Stimulated activated naive CD4-positive, alpha-beta T cell (primary cell): ENCODE measurements at regions not wholly inside any gene's neighbourhood (a gene's known extent, or its start where the extent isn't known, plus 50 kb on each side); places are given as distances from the start of the nearest gene placed in this dataset.

Source experiments
- DNase-seq, 6 experiments: peaks; one replicate each; lab custom pipeline; 2025; lab: John Stamatoyannopoulos, UW

DNA sequence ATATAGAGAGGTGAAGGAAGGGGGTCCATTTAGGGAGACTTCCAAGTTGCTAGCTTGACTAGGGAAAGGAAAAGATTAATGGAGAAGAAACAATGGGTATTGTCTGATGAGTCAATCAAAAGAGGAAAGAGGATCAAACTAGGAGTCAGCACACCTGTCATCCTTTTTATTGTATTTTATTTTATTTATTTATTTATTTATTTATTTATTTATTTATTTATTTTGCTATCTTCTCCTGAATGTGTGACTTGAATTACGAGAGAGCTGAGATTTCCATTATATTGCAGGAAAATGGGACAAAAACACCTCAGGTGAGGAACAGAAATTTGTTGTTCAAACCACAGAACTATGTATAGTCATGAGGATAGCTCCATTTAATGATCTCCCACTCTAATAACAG, 58.9 kb downstream of the NUDT11 start:
- no peak for DNase-seq

DNA sequence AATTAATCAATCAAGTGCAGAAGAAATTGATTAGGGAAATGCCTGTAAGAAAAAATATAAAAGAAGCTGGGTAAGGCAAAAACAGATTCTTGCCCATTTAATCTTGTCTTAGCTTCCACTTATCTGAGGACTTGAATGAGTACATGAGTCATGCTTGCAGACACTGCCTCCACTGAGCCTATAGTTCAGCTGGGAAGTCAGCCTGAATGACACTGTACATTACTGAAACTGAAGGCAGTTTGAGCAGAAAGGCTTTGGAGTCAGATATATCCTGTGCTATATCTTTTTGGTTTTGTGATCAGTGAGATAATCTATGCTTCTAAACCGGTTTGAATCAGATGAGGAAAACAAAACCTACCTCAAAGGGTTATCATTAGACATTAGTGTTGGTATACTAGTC, 61.3 kb downstream of the NUDT11 start:
- no peak for DNase-seq

DNA sequence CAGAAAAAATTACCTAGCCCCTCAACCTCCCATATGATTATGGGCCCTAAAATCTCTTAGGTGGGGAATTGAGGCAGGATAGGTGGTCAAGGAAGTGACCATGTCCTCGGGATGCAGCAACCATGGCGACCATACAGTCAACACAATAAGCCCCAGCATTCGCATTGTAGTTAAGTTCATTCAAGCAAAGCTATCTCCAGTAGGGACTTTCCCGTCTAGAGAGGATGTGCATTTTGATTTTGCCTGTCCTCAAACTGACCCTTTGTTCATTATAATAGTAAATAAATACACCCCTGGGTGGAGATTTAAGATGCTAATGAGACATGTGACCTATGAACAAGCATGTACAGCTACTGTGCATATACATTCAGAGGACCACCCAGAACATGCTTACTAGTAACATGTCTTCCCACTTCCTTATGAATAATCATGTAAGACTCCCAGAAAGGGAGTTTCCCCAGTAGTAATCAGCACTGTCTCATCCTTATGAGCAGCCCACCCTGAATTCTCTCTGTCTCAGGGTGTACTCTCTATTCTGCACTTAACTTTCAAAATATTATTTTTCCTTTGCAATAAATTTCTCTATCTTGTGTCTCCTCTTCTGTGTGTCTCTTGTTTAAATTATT, 74.3 kb downstream of the NUDT11 start:
- DNase-seq: no peak

DNA sequence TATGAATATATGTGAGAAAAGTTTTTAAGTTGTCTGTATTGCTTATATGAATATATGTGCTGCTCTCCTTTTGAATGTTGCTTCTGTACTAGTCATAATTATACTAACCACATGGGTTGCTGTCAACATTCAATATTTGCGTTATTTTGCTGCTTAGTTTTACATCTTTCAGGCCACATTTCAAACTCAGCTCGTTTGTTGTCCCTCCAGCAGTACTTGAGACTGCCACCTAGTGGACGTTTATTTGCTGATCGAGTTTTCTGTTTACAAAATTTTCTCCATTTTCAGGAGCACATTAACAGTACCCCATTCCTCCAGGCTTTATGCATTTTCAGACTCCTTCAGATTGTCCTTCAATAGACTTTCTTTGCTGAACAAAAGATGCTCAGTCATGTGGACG, 75.8 kb downstream of the NUDT11 start:
- peak in 2 of 6 experiments; percentile 49 to 61 for DNase-seq

DNA sequence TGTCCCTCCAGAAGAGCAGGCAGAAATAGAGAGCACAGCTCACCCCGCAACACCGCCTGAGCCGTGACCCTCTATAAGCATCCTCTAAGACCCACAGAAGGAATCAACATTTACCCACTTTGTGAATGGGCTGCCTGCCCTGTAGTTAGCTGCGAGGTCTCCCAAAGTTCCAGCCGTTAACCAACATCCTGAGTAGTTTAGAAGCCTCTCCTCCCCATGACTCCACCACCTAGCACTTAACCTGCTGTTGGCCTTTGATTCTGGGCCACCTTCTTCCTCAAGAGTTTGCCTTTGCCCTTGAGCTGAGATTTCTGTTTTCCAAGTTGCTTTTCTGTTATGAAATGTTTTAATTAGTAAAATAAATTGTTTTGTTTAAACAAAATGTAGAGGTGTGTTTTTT, 75.8 kb downstream of the NUDT10 start:
- DNase-seq: no peak

DNA sequence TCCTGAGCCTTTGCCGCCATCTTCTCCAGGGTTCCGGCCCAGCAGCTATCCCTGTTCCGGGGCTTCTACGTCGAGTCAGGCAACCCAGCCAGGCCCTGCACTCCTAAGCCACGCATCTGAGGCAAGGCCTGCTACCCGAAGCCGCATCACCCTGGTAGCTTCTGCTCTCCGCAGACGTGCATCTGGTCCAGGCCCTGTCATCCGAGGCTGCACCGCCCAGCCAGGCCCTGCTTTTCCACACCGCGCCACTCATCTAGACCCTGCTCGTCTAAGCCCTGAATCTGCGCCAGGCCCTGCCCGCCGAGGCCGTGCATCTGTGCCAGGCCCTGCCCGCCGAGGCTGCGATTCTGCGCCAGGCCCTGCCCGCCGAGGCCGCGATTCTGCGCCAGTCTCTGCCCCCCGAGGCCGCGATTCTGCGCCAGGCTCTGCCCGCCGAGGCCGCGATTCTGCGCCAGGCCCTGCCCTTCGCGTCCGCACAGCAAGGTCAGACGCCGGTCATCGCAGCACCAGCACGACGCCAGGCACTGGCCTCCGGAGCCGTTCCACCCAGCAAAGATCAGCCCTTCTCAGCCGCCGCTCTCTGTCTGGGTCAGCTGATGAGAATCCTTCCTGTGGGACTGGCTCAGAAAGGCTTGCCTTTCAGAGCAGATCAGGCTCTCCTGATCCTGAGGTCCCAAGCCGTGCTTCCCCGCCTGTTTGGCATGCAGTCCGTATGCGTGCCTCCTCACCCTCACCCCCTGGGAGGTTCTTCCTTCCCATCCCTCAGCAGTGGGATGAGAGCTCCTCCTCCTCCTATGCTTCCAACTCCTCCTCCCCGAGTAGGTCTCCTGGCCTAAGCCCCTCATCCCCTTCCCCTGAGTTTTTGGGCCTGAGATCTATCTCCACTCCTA, 75.1 kb downstream of the NUDT10 start:
- DNase-seq: no peak

DNA sequence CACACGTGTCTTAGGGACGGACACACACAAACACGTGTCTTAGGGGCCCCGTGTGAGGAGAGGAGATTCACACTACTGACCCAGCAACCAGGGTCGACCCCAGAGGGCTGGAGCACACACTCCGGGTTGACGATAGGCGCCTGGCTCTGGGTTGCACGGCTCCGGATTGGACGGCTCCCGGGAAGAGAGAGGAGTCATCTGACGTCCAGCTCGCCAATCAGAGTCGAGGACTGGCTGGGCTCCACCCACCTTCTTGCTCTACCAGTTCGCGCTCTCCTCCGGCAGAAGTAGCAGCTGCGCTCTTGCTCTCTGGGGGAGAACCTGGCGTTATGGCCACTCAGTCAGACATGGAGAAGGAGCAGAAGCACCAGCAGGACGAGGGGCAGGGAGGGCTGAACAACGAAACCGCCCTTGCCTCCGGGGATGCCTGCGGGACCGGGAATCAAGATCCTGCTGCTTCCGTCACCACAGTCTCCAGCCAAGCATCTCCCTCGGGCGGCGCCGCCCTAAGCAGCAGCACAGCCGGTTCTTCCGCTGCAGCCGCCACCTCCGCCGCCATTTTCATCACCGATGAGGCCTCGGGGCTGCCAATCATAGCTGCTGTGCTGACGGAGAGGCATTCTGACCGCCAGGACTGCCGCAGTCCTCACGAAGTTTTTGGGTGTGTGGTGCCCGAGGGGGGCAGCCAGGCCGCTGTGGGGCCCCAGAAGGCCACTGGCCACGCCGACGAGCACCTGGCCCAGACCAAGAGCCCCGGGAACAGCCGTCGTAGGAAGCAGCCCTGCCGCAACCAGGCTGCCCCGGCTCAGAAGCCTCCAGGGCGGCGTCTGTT, 74.3 kb downstream of the NUDT10 start:
- DNase-seq: no peak

DNA sequence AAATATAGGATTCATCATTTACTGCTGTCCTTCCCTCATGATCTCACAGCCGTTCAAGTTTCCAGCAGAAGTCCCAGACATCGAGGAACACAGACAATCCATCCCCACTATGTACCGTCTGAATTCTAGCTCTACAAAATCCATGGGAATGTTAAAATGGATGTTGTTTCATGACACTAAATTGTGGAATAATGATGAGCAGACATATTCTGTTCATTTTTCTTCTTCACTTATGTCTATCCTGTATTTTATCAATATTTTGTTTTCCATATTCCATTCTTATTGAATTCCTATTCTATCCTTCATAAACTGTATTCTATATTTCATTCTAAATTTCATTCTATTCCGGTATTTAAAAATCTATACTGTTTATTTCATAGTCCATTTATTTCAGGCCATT, 71.8 kb downstream of the NUDT10 start:
- no peak for DNase-seq

DNA sequence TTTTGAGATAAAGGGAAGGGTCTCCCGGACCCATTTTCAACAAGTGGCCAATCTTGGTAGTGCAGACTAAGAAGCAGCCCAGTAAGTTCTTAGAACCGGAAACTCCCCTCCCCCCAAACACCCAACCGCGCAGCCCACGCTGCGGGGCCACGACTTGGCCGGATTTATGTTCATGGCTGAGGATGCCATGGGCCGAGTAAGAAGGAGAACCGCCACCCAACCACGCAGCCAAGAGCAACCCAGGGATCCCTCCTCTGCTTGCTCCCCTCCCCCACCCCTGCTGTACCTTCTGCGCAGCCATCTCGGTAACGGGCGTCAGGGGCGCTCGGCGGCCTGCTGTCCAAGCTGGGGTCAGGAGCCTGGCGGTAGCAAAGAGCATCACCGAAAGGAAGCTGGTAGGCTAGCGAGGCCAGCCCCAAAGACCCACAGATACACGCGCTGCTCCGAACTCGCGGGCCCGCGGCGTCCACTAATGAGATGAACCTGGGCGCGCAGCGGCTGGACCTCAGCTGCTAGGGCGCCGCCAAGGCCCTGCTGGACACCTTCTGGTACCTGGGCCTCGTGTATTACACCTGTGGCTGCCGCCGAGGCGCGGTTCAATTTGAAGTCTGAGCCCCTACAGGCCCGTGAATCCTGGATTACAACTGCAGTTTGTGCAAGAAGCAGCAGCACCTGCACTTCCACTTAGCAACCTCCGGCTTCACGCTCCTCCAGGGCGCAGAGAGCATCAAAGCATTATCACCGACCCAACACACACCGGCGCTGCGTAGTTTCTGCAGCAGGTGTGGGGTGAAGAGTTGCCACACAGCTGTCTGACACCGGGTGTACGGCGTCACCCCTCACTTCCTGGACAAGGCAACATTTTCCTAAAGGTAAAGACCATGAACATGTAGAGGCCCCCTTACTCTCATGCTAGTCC, 63.4 kb downstream of the NUDT10 start:
- peak; percentile 33 to 76 (median 59) for DNase-seq

DNA sequence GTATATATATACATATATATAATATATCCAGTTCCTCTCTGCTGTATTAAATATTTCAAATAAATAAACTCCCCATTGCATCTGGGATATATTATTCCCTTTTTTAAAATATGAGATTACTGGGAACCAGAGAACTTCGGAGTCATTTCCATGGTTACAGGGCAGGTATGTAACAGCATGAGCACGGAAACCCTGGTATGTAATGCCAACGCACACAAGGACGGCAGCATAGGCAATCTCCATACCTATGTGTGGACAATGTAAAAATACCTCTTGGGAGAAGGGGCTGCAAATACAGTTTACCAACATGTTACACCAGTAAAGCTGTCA, 62.8 kb downstream of the NUDT10 start:
- no peak for DNase-seq
